Coronary artery (tissue), 2 donors: ENCODE measurements at regions not wholly inside any gene's neighbourhood (a gene's known extent, or its start where the extent isn't known, plus 50 kb on each side); places are given as distances from the start of the nearest gene placed in this dataset.
"Not testable (repeated sequence)": the region's sequence is repeated elsewhere in the genome, so short reads cannot be mapped to it uniquely, and the experiment has no call there.

Source experiments
- DNase-seq: peaks from one replicate; pipeline ENCODE4 v3.0.0-alpha.2; 2017; ENCODE audit warnings: low spot score
- H3K27ac ChIP-seq, 2 donors: fragments of 200-600 bp; sonication (generic); one replicate each; pipeline ENCODE4 v1.5.1; 2016 to 2019
- H3K4me3 ChIP-seq: fragments of 200-600 bp; sonication (generic); 2 replicates; pipeline ENCODE4 v1.5.1; 2016; ENCODE audit warnings: mild to moderate bottlenecking, moderate library complexity
- CTCF ChIP-seq: fragments of 200-600 bp; sonication (generic); IDR thresholded peaks from one replicate; pipeline ENCODE4 v1.5.1; 2019; ENCODE audit warnings: antibody characterized with exemption

GRCh38 chr1:245067257-245067656 is 87.5 kb upstream of the KIF26B start:
- no peak overlapping the region for H3K4me3 ChIP-seq
- no peak overlapping the region for H3K27ac ChIP-seq
- TF ChIP-seq CTCF: no peak
- DNase-seq: no peak

- Histone ChIP-seq H3K4me3 (no peak overlapping the region), H3K27ac (no peak overlapping the region)
- DNase-seq: no peak
- TF ChIP-seq CTCF: no peak
Measured at GRCh38 chr1:245062741-245063305, 92.0 kb upstream of the KIF26B start.

- DNase-seq, H3K27ac ChIP-seq, H3K4me3 ChIP-seq: not testable (repeated sequence)
Measured at GRCh38 chr1:245061808-245062207, 93.0 kb upstream of the KIF26B start.

- TF ChIP-seq CTCF: no peak
- Histone ChIP-seq H3K4me3 (no peak overlapping the region), H3K27ac (no peak overlapping the region)
- no peak for DNase-seq
Measured at GRCh38 chr1:245060684-245061374, 94.0 kb upstream of the KIF26B start.

- no peak overlapping the region for H3K27ac ChIP-seq
- no peak for DNase-seq
Measured at GRCh38 chr1:245059806-245060424, 94.9 kb upstream of the KIF26B start.

GRCh38 chr1:245058882-245059281 is 95.9 kb upstream of the KIF26B start:
- no peak overlapping the region for H3K4me3 ChIP-seq
- no peak overlapping the region for H3K27ac ChIP-seq
- no peak for TF ChIP-seq CTCF
- no peak for DNase-seq

More at GRCh38 chr1:245059806-245060424, 94.9 kb upstream of the KIF26B start:
- no peak for TF ChIP-seq CTCF
- no peak overlapping the region for H3K4me3 ChIP-seq

- no peak for TF ChIP-seq CTCF
- no peak overlapping the region for H3K27ac ChIP-seq
- DNase-seq: no peak
- H3K4me3 ChIP-seq: no peak overlapping the region
Measured at GRCh38 chr1:245058436-245058835, 96.3 kb upstream of the KIF26B start.
